GM13976 (cell line): ENCODE measurements at regions not wholly inside any gene's neighbourhood (a gene's known extent, or its start where the extent isn't known, plus 50 kb on each side); places are given as distances from the start of the nearest gene placed in this dataset.

Experiments
- DNase-seq: peaks from one replicate; pipeline ENCODE4 v3.0.0; 2012; ENCODE audit warnings: low spot score
- CTCF ChIP-seq: IDR thresholded peaks from 2 replicates; pipeline ENCODE4 v1.5.1; 2012; ENCODE audit warnings: borderline replicate concordance, mild to moderate bottlenecking; ENCODE audit not compliant: insufficient read depth; ENCODE audit errors: extremely low read depth, missing control alignments, control extremely low read depth
- in situ Hi-C: fragments of 300-500 bp; cut with MboI; formaldehyde crosslinking; loops from one replicate; pipeline ENCODE4 v1.12.0; 2022; ENCODE audit warnings: low sequenced_read_pairs, mixed read lengths, inconsistent platforms; ENCODE audit not compliant: unreplicated experiment

- in situ Hi-C loops = no loop called here
- TF ChIP-seq CTCF = no peak
- no peak for DNase-seq
Observed at GRCh38 chr1:168631671-168632400, 55.4 kb downstream of the XCL1 start.

GRCh38 chr1:168634951-168635532 is 58.6 kb downstream of the XCL1 start:
- in situ Hi-C loops = no loop called here
- TF ChIP-seq CTCF = no peak
- no peak for DNase-seq

- peak; percentile 9 for TF ChIP-seq CTCF
- in situ Hi-C loops = no loop called here
- no peak for DNase-seq
Observed at GRCh38 chr1:168636200-168636599, 59.8 kb downstream of the XCL1 start.

GRCh38 chr1:168636642-168637111 is 60.3 kb downstream of the XCL1 start:
- in situ Hi-C loops = no loop called here
- no peak for DNase-seq
- TF ChIP-seq CTCF = no peak

GRCh38 chr1:168637350-168637991 is 61.1 kb downstream of the XCL1 start:
- in situ Hi-C loops = no loop called here
- TF ChIP-seq CTCF = peak; percentile 60
- peak; percentile 15 for DNase-seq

GRCh38 chr1:168638884-168639283 is 62.5 kb downstream of the XCL1 start:
- in situ Hi-C loops = no loop called here
- TF ChIP-seq CTCF = no peak
- no peak for DNase-seq
